Endodermal cell (in vitro differentiated cells): ENCODE measurements at regions not wholly inside any gene's neighbourhood (a gene's known extent, or its start where the extent isn't known, plus 50 kb on each side); places are given as distances from the start of the nearest gene placed in this dataset.

Experiments used
- DNase-seq: peaks from one replicate; pipeline ENCODE4 v3.0.0-alpha.2; 2017
- H3K27ac ChIP-seq: 2 replicates; pipeline ENCODE4 v1.5.1; 2013; ENCODE audit warnings: mild to moderate bottlenecking, low read depth, low read length, moderate library complexity
- H3K27me3 ChIP-seq: 2 replicates; pipeline ENCODE4 v1.6.1; 2013; ENCODE audit warnings: mild to moderate bottlenecking, low read length, moderate library complexity; ENCODE audit not compliant: insufficient read depth, control insufficient read depth, poor library complexity, severe bottlenecking
- H3K36me3 ChIP-seq: 2 replicates; pipeline ENCODE4 v1.7.0; 2013; ENCODE audit warnings: mild to moderate bottlenecking, low read length, moderate library complexity; ENCODE audit not compliant: control insufficient read depth, insufficient read depth
- H3K4me1 ChIP-seq: one replicate; pipeline ENCODE4 v1.7.0; 2013; ENCODE audit warnings: low read length; ENCODE audit not compliant: control insufficient read depth, insufficient read depth
- H3K4me3 ChIP-seq: 2 replicates; pipeline ENCODE4 v1.5.1; 2013; ENCODE audit warnings: mild to moderate bottlenecking, low read length, moderate library complexity
- H3K9ac ChIP-seq: 2 replicates; pipeline ENCODE4 v1.6.1; 2013; ENCODE audit warnings: mild to moderate bottlenecking, low read length, moderate library complexity; ENCODE audit not compliant: poor library complexity, severe bottlenecking; ENCODE audit errors: extremely low read depth
- H3K9me3 ChIP-seq: 2 replicates; pipeline ENCODE4 v1.6.1; 2013; ENCODE audit warnings: mild to moderate bottlenecking, low read length, moderate library complexity; ENCODE audit not compliant: control insufficient read depth
- H3K27ac Mint-ChIP-seq: 2 replicates; pipeline ENCODE4 v1.8.0; 2020; ENCODE audit warnings: mixed read lengths
- H3K27me3 Mint-ChIP-seq: 2 replicates; pipeline ENCODE4 v1.8.0; 2021; ENCODE audit warnings: mild to moderate bottlenecking, mixed read lengths; ENCODE audit not compliant: insufficient read depth
- H3K36me3 Mint-ChIP-seq: 2 replicates; pipeline ENCODE4 v1.8.0; 2020; ENCODE audit warnings: low read depth, mixed read lengths
- H3K4me1 Mint-ChIP-seq: 2 replicates; pipeline ENCODE4 v1.8.0; 2020; ENCODE audit warnings: mixed read lengths
- H3K4me3 Mint-ChIP-seq: 2 replicates; pipeline ENCODE4 v1.8.0; 2020; ENCODE audit warnings: mild to moderate bottlenecking, moderate library complexity, mixed read lengths
- H3K9me3 Mint-ChIP-seq: 2 replicates; pipeline ENCODE4 v1.8.0; 2020; ENCODE audit warnings: mild to moderate bottlenecking, mixed read lengths
- WGBS, 2 experiments: methylation state at CpG; one replicate each; pipeline versions ENCODE4 v1.1.5 to v1.1.7; 2013; ENCODE audit warnings: missing lambda C conversion rate in 2 of 2, mixed read lengths in 1 of 2; ENCODE audit not compliant: insufficient coverage in 1 of 2, insufficient read length in 1 of 2; 5-methylcytosine and 5-hydroxymethylcytosine counted together
- TF ChIP-seq, protein P1 (sequence below): fragments of 200-600 bp; sonication (generic); conservative IDR thresholded peaks from 2 replicates; pipeline ENCODE4 v1.5.0; 2021; ENCODE audit warnings: antibody characterized with exemption, mild to moderate bottlenecking

DNA sequence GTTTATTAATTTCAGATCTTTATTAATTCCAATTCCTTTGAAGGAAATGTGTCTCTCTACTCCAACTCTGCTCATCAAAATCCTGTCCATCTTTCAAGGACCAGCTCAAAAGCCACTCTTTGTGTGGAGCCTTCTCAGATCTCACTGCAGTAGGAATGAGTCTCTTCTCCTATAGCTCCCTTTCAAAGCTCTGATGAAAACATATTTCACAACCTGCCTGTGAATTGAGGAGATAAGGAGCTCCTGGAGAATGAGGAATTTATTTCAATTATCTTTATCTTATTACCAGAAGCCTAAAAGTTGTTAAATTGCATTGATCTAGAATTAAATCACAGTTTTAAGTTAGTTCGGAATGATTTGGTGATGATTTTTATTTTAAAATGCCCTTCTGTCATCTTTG lies 92.6 kb upstream of the TRPC3 start:
- WGBS, 2 experiments: no CpG with 5 or more reads among the region's 1 CpG
- H3K36me3 Mint-ChIP-seq: no peaks in the 10 kb centered on the region
- H3K4me3 Mint-ChIP-seq: no peak overlapping the region
- no peaks in the 10 kb centered on the region for H3K4me1 ChIP-seq
- H3K27me3 ChIP-seq: no peaks in the 10 kb centered on the region
- no peak for DNase-seq
- no peaks in the 10 kb centered on the region for H3K4me1 Mint-ChIP-seq
- no peaks in the 10 kb centered on the region for H3K27me3 Mint-ChIP-seq
- H3K36me3 ChIP-seq: no peaks in the 10 kb centered on the region
- no peak overlapping the region for H3K27ac ChIP-seq
- no peaks in the 10 kb centered on the region for H3K9me3 Mint-ChIP-seq
- no peak overlapping the region for H3K4me3 ChIP-seq
- no peak overlapping the region for H3K27ac Mint-ChIP-seq
- TF ChIP-seq, protein P1, sequence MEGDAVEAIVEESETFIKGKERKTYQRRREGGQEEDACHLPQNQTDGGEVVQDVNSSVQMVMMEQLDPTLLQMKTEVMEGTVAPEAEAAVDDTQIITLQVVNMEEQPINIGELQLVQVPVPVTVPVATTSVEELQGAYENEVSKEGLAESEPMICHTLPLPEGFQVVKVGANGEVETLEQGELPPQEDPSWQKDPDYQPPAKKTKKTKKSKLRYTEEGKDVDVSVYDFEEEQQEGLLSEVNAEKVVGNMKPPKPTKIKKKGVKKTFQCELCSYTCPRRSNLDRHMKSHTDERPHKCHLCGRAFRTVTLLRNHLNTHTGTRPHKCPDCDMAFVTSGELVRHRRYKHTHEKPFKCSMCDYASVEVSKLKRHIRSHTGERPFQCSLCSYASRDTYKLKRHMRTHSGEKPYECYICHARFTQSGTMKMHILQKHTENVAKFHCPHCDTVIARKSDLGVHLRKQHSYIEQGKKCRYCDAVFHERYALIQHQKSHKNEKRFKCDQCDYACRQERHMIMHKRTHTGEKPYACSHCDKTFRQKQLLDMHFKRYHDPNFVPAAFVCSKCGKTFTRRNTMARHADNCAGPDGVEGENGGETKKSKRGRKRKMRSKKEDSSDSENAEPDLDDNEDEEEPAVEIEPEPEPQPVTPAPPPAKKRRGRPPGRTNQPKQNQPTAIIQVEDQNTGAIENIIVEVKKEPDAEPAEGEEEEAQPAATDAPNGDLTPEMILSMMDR: no peak
- no peaks in the 10 kb centered on the region for H3K9me3 ChIP-seq
- no peak overlapping the region for H3K9ac ChIP-seq

DNA sequence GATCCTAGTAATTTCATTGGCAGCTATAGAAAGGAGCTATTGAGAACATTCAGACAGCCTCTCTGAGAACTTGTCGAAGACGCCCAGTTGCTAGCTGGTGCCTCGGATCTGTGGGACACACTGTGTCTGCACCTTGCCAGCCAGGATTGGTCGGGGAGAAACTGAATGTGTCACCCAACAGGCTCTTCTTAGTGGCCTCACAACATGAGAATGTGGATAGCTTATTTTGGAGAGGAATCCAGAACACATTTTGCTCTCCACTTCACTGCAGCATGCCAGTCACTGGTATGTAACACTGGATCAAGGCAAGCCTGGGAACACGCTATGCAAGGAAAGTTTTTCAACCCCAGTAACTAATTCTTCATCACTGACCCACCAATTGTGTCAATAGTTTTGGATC lies 89.5 kb upstream of the TRPC3 start:
- no peaks in the 10 kb centered on the region for H3K27me3 ChIP-seq
- H3K27ac Mint-ChIP-seq: no peak overlapping the region
- TF ChIP-seq, protein P1: no peak
- no peaks in the 10 kb centered on the region for H3K36me3 ChIP-seq
- H3K9me3 Mint-ChIP-seq: no peaks in the 10 kb centered on the region
- H3K9ac ChIP-seq: no peak overlapping the region
- DNase-seq: no peak
- H3K27ac ChIP-seq: no peak overlapping the region
- no peaks in the 10 kb centered on the region for H3K4me1 Mint-ChIP-seq
- no peak overlapping the region for H3K4me3 Mint-ChIP-seq
- H3K27me3 Mint-ChIP-seq: no peaks in the 10 kb centered on the region
- H3K4me3 ChIP-seq: no peak overlapping the region
- H3K9me3 ChIP-seq: no peaks in the 10 kb centered on the region
- no peaks in the 10 kb centered on the region for H3K36me3 Mint-ChIP-seq
- WGBS, 2 experiments: 72 to 84% methylated on average over 2 to 5 of the region's 5 CpGs
- H3K4me1 ChIP-seq: no peaks in the 10 kb centered on the region

DNA sequence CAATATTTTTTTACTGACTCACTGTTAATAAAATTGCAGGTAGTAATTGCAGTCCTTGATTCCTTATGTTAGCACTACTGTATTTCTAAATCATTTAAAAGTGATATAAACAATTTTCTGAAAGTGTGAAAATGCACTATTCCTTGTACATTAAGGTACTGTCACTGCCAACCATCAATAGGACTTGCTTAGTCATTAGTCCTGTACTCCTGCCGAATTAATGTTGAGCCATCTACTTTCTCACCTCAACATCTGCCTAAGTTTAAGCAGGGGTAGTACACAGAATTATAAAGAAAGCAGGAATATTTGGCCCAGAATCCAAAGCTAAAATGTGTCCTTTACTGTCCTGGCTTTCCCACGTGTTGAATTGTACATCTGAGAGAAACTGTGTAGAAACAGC lies 87.0 kb upstream of the TRPC3 start:
- no peak overlapping the region for H3K4me3 Mint-ChIP-seq
- Histone ChIP-seq H3K27ac (no peak overlapping the region), H3K4me3 (no peak overlapping the region), H3K4me1 (no peaks in the 10 kb centered on the region), H3K36me3 (no peaks in the 10 kb centered on the region), H3K27me3 (no peaks in the 10 kb centered on the region), H3K9me3 (no peaks in the 10 kb centered on the region), H3K9ac (no peak overlapping the region)
- H3K4me1 Mint-ChIP-seq: no peaks in the 10 kb centered on the region
- DNase-seq: no peak
- no peaks in the 10 kb centered on the region for H3K27me3 Mint-ChIP-seq
- no peaks in the 10 kb centered on the region for H3K9me3 Mint-ChIP-seq
- no peaks in the 10 kb centered on the region for H3K36me3 Mint-ChIP-seq
- TF ChIP-seq, protein P1: no peak
- H3K27ac Mint-ChIP-seq: no peak overlapping the region
- 20% methylated on average over 2 of the region's 2 CpGs; no CpG with 5 or more reads in 1 of the 2 experiments for WGBS, 2 experiments
